MV-4-11 (cell line): ENCODE measurements at regions not wholly inside any gene's neighbourhood (a gene's known extent, or its start where the extent isn't known, plus 50 kb on each side); places are given as distances from the start of the nearest gene placed in this dataset.
"Not testable (repeated sequence)": the region's sequence is repeated elsewhere in the genome, so short reads cannot be mapped to it uniquely, and the experiment has no call there.

ENCODE experiments used
- DNase-seq: peaks from one replicate; lab custom pipeline; 2025; lab: John Stamatoyannopoulos, UW

DNA sequence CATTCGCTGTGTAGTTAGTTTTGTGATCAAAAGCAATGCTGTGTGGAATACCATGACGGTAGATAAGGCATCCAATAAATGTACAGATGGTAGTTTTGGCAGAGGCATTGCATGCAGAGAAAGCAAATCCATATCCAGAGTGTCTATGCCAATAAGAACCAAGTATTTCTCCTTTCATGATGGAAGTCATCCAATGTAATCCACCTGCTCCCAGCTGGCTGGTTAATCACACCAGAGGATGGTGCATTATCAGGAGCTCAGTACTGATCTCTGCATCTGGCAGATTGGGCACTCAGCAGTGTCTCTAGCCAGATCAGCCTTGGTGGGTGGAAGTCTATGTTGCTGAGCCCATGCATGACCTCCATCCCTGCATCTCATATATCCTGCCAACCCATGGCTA is 677.7 kb upstream of the NECTIN3 start:
- DNase-seq = no peak

DNA sequence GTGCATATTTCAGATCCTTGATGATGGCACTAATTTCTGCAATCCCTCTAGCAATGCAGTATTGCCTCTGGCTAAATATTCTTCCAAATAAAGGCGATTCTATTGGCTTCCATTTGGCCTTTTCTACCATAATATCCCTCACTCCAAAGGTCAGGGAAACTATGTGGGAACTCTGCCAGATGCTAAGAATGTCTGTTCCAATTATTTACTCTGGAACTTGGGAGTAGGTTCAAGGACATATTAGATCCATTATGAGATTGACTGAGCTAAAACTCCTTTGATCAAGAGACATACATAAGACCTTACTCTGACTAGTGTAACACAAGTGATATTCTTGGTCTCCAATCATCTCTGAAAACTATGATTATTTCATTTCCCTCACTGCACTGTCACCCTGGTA is 674.5 kb upstream of the NECTIN3 start:
- no peak for DNase-seq

DNA sequence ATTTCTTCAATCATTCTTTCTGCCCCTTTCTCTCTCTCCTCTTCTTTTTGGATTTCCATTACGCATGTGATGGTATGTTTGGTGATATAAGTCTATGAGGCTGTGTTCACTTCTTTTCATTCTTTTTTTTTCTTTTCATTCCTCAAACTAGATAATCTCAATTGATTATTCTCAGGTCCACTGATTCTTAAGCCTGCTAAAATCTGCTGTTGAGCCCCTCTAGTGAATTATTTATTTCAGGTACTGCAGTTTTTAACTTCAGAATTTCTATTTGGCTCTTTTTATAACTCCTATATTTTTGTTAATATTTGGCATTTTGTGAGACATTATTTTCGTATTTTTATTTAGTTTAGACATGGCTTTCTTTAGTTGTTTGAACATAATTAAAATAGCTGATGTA is 671.3 kb upstream of the NECTIN3 start:
- DNase-seq = no peak

DNA sequence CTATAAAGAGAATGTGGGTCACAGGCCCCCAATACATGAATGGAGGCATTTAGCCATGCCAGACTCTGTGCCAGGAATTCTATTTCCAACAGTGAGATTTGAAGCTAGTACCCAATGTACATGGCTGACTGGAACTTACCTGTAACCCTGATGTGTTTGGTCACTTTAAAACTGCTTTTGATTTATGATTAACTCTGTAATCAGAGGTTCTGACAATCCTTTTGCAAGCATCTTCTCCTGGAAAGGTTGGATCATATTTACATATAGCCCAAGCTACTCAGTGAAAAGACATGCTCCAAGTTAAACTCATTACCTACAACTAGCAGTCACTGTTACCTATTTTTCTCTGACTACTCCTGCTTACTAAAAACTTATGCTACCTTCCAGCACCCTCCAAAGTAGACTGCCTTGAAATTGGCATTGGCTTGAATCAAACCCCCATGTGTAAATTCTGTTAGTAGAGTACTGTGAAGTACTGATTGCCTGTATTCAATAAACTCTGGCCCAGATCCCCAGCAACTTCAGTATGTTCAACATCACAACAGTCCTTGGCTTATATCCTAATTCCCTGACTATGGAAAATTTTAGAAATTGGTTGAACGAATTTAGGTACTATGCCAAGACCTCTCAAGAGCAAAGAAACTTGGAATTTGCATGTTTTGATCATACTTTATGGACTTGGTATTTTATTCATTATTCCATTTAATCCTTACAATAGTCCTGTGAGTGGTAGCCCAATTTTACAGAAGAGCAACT is 665.6 kb upstream of the NECTIN3 start:
- no peak for DNase-seq

DNA sequence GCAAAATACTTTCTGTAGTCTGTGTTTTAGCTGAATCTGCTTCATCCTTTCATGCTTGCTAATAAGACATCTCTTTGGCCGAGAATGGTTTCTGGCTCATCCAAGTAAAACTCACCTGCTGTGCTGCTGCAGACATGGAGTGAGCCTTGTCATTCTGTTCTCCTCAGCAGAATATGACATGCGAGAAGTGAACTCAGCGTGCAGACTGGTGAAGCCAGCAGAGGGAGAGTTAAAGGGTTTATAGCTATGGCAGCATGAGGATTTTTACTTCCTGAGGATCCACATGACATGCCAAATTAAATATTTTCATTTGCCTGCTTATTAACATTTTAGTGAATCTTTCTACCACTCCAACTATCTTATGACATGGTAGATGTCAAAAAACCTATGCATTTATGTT is 658.4 kb upstream of the NECTIN3 start:
- DNase-seq = no peak

DNA sequence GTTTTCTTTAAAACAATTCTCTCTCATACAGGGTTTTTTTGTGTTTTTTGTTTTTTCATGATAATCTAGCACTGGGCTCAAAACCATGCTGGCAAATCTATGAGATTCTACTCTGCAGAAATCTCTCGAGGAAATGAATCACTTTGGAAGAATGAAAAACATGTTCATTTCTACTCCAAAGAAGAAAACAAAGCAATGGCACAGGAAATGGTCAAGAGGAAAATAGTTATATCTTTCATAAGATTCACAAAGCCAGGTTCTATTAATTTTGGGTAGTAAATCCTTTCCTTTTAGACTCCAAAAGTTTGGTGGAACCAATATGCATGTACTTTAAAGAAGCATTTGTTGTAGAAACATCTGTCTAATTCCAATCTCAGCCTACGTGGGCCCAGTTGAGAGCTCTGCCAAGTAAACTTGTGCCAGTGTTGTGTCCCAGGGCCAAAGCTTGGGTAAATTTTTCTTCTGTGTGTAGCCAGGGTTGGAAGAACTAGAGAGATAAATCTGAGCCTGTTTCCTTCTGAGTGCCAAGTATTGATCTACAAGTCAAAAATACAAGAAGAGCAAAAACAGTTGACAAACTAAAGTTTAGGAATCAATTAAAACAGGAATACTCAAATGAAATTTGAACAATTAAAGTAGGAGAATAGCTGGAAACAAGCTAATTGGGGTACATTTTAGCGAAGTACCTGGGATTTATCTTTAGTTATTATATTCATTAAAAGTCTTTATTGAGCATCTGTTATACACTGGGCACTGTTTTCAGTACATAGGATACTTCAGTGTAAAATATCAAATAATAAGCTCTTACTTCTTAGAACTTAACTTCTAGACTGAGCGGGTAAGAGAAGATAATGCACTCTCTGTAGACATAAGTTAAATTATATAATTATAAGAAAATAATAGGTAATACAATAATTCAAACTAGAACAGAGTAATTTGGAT is 657.5 kb upstream of the NECTIN3 start:
- DNase-seq = no peak

DNA sequence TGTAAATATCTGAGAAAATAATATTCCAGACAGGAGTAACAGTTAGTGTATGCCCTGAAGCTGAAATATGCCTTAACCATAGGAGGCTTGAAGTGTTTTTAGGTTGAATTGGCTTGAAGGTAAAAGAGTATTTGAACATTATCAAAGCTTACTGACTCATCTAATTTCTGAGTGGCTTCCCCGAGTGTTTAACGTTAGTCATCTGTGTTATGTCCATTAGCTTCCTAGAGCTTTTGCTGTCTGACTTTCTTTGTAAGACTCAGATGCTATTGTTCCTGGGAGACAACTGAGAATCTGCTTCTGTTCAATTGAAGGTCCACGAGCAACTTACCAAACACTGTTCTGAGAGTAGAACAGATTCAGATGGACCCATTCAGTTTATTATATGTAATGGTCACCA is 656.8 kb upstream of the NECTIN3 start:
- no peak for DNase-seq

DNA sequence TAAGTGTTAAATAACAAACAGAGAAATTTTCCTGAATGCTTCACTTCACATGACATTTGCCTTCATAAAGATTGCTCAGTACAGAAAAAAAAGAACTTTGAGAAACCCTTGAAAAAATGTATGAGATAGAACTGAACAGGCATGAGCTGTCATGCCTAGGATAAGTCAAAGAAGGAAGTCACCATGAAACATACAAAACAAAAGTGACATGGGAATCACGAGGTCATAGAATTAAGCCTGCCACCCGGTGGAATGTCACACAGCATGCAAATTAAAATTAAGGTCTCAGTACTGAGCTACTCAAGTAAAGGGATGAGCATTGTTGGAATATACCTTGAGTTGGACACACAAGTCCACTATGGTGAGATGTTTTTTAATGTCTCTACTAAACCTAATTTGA is 652.5 kb upstream of the NECTIN3 start:
- DNase-seq = peak; percentile 45

DNA sequence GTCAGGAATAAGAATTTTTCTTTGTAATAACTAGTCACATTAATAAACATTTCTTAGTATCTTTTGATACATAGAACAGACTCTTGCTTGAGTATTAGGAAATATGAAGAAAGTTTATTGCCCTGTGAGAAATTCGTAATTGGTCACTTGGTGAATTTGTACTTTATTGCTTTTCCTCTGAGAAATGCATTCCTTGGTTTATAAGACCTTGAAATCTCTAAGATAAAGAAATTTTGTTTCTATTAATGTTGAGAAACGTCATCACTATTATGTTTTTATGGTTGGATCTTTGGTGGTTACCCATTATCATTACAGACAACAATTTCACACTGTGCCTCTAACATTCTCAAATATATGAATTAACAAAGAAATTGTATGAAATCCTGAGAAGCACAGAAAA is 652.0 kb upstream of the NECTIN3 start:
- DNase-seq = no peak

DNA sequence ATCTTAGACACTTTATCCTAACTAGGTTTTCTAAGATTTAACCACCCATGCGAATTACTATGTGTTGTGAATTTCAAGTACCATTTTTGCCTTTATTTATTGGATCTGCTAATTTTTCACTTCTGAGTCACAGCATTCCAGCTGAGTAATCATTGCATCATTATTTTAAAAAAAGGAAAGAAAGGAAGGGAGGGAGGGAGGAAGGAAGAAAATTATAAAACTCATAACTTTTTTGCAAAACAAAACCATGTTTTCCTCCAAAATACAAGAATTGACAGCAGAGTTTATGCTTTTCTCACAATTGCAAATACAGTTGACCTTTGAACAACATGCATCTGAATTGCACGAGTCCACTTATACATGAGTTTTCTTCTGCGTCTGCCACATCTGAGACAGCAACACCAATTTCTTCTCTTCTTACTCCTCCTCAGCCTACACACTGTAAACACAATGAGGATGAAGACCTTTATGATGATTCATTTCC is 651.4 kb upstream of the NECTIN3 start:
- DNase-seq = no peak

DNA sequence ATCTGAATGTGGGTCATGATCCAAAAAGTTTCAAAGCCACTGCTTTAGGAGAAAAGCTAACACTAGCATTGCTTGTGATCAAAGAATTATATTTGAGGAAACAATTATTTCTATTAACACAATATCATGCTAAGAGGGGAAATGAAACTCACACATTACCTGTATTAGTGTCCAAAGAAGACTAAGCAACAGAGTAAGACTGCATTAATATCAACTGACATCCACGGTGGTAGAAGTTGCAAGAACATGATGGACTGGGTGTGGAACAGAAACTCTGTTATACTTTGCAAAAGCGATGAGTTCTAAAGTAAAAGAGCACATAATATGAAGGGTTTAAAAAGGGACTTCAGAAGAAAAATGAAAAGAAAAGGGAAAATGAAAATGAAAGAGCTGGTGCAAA is 648.3 kb upstream of the NECTIN3 start:
- DNase-seq = no peak

DNA sequence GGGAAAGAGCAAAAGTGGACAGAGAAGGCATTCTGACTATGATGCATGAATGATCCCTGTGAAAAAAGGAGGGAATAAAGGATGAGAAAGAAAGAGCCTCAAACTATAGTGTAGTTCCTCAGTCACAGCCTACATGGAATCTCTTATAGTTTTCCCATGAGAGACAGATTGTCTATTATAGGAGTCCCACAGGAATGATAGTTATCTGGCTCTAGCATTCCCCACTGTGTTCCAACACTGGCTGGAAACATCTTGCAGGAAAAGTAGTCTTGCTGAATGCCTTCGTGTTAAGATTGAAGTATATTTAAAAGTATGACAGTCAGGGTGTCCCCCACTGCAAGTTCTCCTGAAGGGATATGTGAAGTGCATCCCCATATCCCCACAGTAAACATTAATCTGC is 641.5 kb upstream of the NECTIN3 start:
- DNase-seq = no peak

DNA sequence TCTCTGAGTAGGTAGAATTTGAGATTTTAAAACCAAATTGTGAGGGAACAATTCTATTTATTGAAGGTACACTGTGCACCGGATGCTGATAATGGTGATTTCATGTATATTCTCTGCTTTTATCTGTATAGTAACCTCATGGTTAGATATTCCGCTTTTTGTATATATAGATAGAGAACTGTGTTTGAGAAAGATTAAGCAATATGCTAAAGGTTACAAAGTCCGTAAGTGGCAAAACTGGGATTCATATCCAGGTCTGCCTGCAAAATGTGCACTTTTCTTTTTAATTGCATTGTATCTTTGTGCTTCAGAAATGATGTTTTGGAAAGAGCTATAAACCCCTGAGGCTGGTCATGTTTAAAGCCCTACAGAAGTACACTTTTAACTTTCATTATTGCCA is 635.4 kb upstream of the NECTIN3 start:
- DNase-seq = no peak

DNA sequence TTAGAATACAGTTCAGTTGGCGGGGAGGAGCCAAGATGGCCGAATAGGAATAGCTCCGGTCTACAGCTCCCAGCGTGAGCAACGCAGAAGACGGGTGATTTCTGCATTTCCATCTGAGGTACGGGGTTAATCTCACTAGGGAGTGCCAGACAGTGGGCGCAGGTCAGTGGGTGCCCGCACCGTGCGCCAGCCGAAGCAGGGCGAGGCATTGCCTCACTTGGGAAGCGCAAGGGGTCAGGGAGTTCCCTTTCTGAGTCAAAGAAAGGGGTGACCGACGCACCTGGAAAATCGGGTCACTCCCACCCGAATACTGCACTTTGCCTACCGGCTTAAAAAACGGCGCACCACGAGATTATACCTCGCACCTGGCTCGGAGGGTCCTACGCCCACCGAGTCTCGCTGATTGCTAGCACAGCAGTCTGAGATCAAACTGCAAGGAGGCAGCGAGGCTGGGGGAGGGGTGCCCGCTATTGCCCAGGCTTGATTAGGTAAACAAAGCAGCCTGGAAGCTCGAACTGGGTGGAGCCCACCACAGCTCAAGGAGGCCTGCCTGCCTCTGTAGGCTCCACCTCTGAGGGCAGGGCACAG is 631.5 kb upstream of the NECTIN3 start:
- DNase-seq = not testable (repeated sequence)

DNA sequence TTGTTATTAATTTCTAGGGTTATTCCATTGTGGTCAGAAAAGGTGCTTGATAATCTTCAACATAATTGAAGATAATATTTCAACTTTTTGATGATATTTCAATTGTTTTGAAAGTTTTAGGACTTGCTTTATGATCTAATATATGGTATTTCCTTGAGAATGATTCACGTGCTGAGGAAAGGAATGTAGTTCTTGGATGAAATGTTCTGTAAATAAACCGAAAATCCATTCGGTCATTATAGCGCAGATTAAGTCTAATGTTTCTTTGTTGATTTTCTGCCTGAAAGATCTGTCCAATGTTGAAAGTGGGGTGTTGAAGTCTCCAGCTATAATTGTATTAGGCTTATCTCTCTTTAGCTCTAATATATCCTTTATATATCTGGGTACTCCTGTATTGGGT is 617.5 kb upstream of the NECTIN3 start:
- no peak for DNase-seq

DNA sequence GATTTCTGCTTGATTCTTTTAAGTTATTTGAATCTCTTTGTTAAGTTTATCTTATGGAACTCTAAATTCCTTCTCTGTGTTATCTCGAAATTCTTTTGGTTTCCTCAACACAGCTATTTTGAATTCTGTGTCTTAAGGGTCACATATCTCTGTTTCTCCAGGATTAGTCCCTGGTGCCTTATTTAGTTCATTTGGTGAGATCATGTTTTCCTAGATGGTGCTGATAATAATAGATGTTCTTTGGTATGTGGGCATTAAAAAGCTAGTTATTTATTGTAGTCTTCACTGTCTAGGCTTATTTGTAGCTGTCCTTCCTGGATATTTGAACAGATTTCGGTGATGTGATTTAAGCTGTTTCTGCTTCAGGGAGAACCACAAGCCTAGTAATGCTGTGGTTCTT is 615.6 kb upstream of the NECTIN3 start:
- DNase-seq = no peak

DNA sequence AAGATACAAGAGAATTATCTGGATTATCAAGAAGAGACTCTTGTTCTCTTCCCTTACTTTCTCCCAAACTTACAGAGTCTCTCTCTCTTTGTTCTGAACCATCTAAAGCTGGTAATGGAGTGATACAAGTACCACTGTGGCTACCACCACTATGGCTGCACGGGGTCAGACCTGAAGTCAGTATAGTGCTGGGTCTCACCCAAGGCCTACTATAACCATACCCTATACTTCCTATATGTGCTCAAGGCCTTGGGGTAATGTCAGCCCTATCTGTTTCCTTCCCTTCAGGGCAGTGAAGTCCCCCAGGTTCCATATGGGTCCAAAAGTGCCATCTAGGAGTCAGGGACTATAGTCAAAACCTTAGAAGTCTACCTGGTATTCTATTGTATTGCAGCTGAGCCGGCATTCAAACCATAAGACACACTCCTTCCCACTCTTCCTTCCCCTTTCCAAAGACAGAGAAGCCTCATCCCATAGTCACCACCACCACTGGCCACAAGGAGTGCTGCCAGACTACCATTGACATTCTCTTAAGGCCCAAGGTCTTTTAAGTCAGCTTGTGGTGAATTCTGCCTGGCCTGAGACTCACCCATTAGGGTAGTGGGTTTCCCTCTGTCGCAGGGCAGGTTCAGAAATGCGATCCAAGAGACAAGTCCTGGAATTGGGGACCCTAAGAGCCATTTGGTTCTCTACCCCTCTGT is 615.0 kb upstream of the NECTIN3 start:
- no peak for DNase-seq

DNA sequence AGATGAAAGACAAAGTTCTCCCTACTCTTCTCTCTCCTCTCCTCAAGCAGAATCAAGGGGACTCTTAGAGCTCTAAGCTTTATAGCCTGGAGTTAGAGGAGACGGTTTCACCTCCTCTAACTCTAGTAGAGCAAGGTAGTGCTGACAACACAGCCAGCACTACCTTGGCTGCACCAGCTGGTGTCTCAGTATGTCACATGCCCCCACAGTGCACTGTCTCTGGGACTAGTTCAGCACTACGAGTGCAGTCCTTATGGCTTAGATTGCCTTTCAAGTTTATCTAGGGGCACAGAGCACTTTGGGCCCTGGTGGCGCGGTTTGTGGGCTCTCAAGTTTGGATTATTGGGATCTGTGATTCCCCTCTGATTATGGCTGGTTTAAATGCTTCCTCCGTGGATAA is 614.1 kb upstream of the NECTIN3 start:
- no peak for DNase-seq

DNA sequence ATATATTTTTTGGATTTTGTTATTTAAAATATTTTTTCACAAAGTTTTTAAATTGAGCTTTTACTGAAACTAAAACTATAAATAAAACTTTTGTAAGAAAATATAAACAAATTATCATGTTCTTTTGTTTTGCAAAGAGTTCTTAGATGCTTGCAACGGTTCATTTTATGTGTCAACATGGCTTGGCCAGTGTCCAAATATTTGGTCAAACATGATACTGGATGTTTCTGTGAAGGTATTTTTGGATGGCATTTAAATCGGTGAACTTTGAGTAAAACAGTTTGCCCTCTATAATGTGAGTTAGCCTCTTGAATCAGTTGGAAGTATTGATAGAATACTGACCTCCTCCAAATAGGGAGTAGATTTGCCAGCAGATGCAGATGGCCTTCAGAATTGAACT is 612.6 kb upstream of the NECTIN3 start:
- no peak for DNase-seq

DNA sequence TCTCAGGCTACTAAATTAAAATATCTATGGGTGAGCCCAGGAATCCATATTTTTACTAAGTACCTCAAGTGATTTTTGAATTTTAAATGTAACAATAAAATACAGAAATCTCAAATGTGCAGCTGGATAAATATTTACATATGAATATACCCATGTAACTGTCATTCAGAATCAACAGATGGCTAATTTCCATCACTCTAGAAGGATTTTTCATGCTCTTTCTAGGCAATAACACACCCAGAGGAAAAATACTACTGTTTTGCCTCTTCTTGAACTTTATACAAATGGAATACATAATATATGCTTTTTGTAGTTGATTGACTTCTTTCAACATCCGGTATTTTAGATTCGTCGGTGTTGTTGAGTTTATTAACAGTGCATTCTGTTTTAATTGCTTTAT is 601.3 kb upstream of the NECTIN3 start:
- no peak for DNase-seq

DNA sequence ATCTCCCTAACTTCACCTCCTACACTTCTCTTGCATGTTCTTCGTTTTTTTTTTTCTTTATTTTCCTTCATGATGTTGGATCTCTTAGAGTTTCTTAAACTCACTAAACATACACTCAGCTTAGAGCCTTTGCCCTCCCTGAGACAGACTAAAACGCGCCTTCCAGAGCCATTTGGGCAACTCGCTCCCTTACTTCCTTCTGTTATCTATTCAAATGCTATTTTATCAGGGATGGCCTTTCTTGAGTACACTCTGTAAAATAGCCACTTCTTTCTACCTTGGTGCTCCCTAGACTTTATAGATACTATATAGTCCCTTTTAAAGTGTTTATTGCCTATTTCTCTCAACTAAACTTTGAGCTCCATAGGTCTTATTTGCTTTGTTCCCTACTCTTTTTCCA is 598.2 kb upstream of the NECTIN3 start:
- DNase-seq = no peak

DNA sequence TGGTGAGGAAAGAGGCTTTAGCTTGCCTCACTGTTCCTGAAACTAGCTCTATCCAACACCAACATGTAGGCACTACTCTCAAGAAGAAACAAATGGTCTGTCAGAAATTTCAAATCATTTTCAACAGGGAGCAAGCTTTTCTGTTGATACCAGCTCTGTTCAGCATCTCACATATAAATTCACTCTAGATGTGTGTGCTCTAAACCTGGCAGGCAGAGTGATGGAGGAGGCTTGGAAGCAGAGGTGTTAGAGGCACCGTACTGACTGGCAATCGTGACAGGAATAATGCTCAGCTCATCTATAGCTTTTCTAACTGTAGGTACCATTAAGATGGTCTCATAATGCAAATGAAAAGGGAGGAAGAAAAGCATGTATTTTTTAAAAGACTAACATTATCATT is 597.2 kb upstream of the NECTIN3 start:
- DNase-seq = no peak
